Loucy (cell line): ENCODE measurements at regions not wholly inside any gene's neighbourhood (a gene's known extent, or its start where the extent isn't known, plus 50 kb on each side); places are given as distances from the start of the nearest gene placed in this dataset.
"Not testable (repeated sequence)": the region's sequence is repeated elsewhere in the genome, so short reads cannot be mapped to it uniquely, and the experiment has no call there.

Source experiments
- H2AFZ ChIP-seq: fragments of 200-600 bp; sonication (generic); 2 replicates; pipeline ENCODE4 v1.6.0; 2016; ENCODE audit warnings: antibody characterized with exemption, mild to moderate bottlenecking, low read length, moderate library complexity
- H3F3A ChIP-seq: fragments of 200-600 bp; 2 replicates; pipeline ENCODE4 v1.6.0; 2016; ENCODE audit warnings: antibody characterized with exemption, low read depth, mild to moderate bottlenecking
- H3K27me3 ChIP-seq: fragments of 200-600 bp; sonication (generic); 2 replicates; pipeline ENCODE4 v1.6.1; 2014; ENCODE audit warnings: low read length, mild to moderate bottlenecking; ENCODE audit not compliant: insufficient read depth, poor library complexity, severe bottlenecking
- H3K36me3 ChIP-seq: fragments of 200-600 bp; sonication (generic); 2 replicates; pipeline ENCODE4 v1.6.1; 2016; ENCODE audit warnings: low read length; ENCODE audit not compliant: insufficient read depth
- H3K4me1 ChIP-seq: fragments of 200-600 bp; sonication (generic); 2 replicates; pipeline ENCODE4 v1.5.1; 2014; ENCODE audit warnings: low read length, mild to moderate bottlenecking; ENCODE audit not compliant: insufficient read depth, poor library complexity, severe bottlenecking
- H3K4me2 ChIP-seq: fragments of 200-600 bp; sonication (generic); 2 replicates; pipeline ENCODE4 v1.6.0; 2014; ENCODE audit warnings: antibody characterized with exemption, low read length, low read depth, mild to moderate bottlenecking; ENCODE audit not compliant: poor library complexity, severe bottlenecking
- H3K4me3 ChIP-seq: fragments of 200-600 bp; sonication (generic); 2 replicates; pipeline ENCODE4 v1.5.1; 2014; ENCODE audit warnings: low read length, mild to moderate bottlenecking, mixed read lengths; ENCODE audit not compliant: poor library complexity, severe bottlenecking
- H3K79me2 ChIP-seq: fragments of 200-600 bp; sonication (generic); 2 replicates; pipeline ENCODE4 v1.6.1; 2014; ENCODE audit warnings: low read length; ENCODE audit not compliant: insufficient read depth
- H3K9ac ChIP-seq: fragments of 200-600 bp; sonication (generic); 2 replicates; pipeline ENCODE4 v1.6.0; 2014; ENCODE audit warnings: mild to moderate bottlenecking, low read depth, low read length, moderate library complexity; ENCODE audit not compliant: poor library complexity, severe bottlenecking
- H3K9me2 ChIP-seq: fragments of 200-600 bp; sonication (generic); replicated peaks from 2 replicates; pipeline ENCODE4 v1.6.1; 2016; ENCODE audit warnings: low read depth, low read length, mixed read lengths
- H3K9me3 ChIP-seq: fragments of 200-600 bp; sonication (generic); 2 replicates; pipeline ENCODE4 v1.6.1; 2014; ENCODE audit warnings: mild to moderate bottlenecking, antibody characterized with exemption, low read length, low read depth; ENCODE audit not compliant: insufficient read depth
- H4K20me1 ChIP-seq: fragments of 200-600 bp; sonication (generic); 2 replicates; pipeline ENCODE4 v1.6.0; 2014; ENCODE audit warnings: antibody characterized with exemption, low read length, mild to moderate bottlenecking; ENCODE audit not compliant: insufficient read depth, poor library complexity, severe bottlenecking
- CTCF ChIP-seq: fragments of 200-600 bp; sonication (generic); conservative IDR thresholded peaks from 2 replicates; pipeline ENCODE4 v1.5.1; 2014; ENCODE audit warnings: mild to moderate bottlenecking, antibody characterized with exemption, low read length
- EZH2phosphoT487 ChIP-seq: fragments of 200-600 bp; IDR thresholded peaks from 2 replicates; pipeline ENCODE4 v1.6.1; 2018; ENCODE audit warnings: antibody characterized with exemption, mild to moderate bottlenecking, moderate library complexity, borderline replicate concordance

GRCh38 chr14:23883684-23884540 lies 69.7 kb upstream of the DHRS4 start:
- H3K4me3 ChIP-seq: no peak overlapping the region

DNA sequence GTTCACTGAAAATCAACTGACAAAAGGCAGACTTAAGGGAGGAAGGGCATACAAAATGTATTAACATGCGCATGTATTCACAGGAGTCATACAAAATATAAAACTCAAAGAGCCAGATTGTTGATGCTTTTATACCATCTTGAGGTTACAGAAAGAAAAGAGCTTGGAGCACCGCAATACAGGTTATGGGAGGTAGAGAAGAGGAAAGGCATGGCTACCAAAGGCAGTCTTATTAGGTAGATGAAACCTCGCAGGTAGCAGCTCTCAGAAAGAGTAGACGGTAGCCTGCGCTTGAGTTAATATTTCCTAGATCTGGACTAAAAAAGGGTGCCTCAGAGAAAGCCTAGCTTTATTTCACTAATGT lies 69.0 kb upstream of the DHRS4 start:
- Histone ChIP-seq H3K4me1 (no peaks in the 10 kb centered on the region), H3K4me3 (no peak overlapping the region), H3F3A (no peaks in the 10 kb centered on the region), H3K9me3 (no peaks in the 10 kb centered on the region), H3K79me2 (no peaks in the 10 kb centered on the region), H3K9ac (no peak overlapping the region), H3K9me2 (no peaks in the 10 kb centered on the region), H3K36me3 (no peaks in the 10 kb centered on the region), H4K20me1 (no peaks in the 10 kb centered on the region), H3K27me3 (no peaks in the 10 kb centered on the region), H3K4me2 (no peak overlapping the region), H2AFZ (no peak overlapping the region)
- TF ChIP-seq CTCF (no peak), EZH2phosphoT487 (no peak)

More at GRCh38 chr14:23883684-23884540, 69.7 kb upstream of the DHRS4 start:
- Histone ChIP-seq H3K4me2 (no peak overlapping the region), H3K4me1 (no peaks in the 10 kb centered on the region), H3K9me3 (no peaks in the 10 kb centered on the region), H3F3A (no peaks in the 10 kb centered on the region), H3K27me3 (no peaks in the 10 kb centered on the region), H3K79me2 (no peaks in the 10 kb centered on the region), H3K36me3 (no peaks in the 10 kb centered on the region), H4K20me1 (no peaks in the 10 kb centered on the region), H3K9me2 (no peaks in the 10 kb centered on the region), H2AFZ (no peak overlapping the region), H3K9ac (no peak overlapping the region)
- TF ChIP-seq EZH2phosphoT487: no peak
- TF ChIP-seq CTCF: no peak

GRCh38 chr14:23887536-23887935 lies 66.0 kb upstream of the DHRS4 start:
- no peaks in the 10 kb centered on the region for H3K79me2 ChIP-seq
- no peaks in the 10 kb centered on the region for H3F3A ChIP-seq
- no peak overlapping the region for H3K9ac ChIP-seq
- H3K4me2 ChIP-seq: no peak overlapping the region
- no peaks in the 10 kb centered on the region for H3K9me3 ChIP-seq
- no peak overlapping the region for H3K4me3 ChIP-seq
- H2AFZ ChIP-seq: no peak overlapping the region
- no peaks in the 10 kb centered on the region for H3K27me3 ChIP-seq
- H3K9me2 ChIP-seq: no peaks in the 10 kb centered on the region
- no peaks in the 10 kb centered on the region for H3K36me3 ChIP-seq
- no peaks in the 10 kb centered on the region for H3K4me1 ChIP-seq
- TF ChIP-seq EZH2phosphoT487 (no peak), CTCF (no peak)
- H4K20me1 ChIP-seq: no peaks in the 10 kb centered on the region

- not testable (repeated sequence) for H3K79me2 ChIP-seq, H3K36me3 ChIP-seq, H3K4me3 ChIP-seq, H2AFZ ChIP-seq, H3K9me3 ChIP-seq, H3F3A ChIP-seq, H3K4me1 ChIP-seq, H3K9me2 ChIP-seq, H3K4me2 ChIP-seq, H3K27me3 ChIP-seq, H4K20me1 ChIP-seq, H3K9ac ChIP-seq
These were observed 61.9 kb upstream of the DHRS4 start for GRCh38 chr14:23891717-23892116.

- not testable (repeated sequence) for H3K4me1 ChIP-seq, H3K9me2 ChIP-seq, H3K9me3 ChIP-seq, H3K4me3 ChIP-seq, H4K20me1 ChIP-seq, H2AFZ ChIP-seq, H3K79me2 ChIP-seq, H3F3A ChIP-seq, H3K4me2 ChIP-seq, H3K36me3 ChIP-seq, H3K9ac ChIP-seq, H3K27me3 ChIP-seq
These were observed 61.3 kb upstream of the DHRS4 start for GRCh38 chr14:23892289-23892688.
